Spinal cord (tissue), 9 donors: ENCODE measurements at regions not wholly inside any gene's neighbourhood (a gene's known extent, or its start where the extent isn't known, plus 50 kb on each side); places are given as distances from the start of the nearest gene placed in this dataset.

ENCODE experiments used
- DNase-seq, 6 donors: peaks; one replicate each; pipeline versions ENCODE4 v3.0.0 to v3.0.0-alpha.2; 2013 to 2015; ENCODE audit warnings: low spot score in 6 of 6, low read depth in 4 of 6
- H3K27ac ChIP-seq: one replicate; pipeline ENCODE4 v1.5.1; 2013; ENCODE audit warnings: low read depth, low read length, control low read depth
- H3K27me3 ChIP-seq: one replicate; pipeline ENCODE4 v1.6.1; 2013; ENCODE audit warnings: low read length; ENCODE audit not compliant: control insufficient read depth, insufficient read depth
- H3K36me3 ChIP-seq: one replicate; pipeline ENCODE4 v1.6.1; 2013; ENCODE audit warnings: low read length; ENCODE audit not compliant: control insufficient read depth, insufficient read depth
- H3K4me1 ChIP-seq: one replicate; pipeline ENCODE4 v1.6.1; 2013; ENCODE audit warnings: low read length; ENCODE audit not compliant: control insufficient read depth, insufficient read depth
- H3K4me3 ChIP-seq: one replicate; pipeline ENCODE4 v1.5.1; 2013; ENCODE audit warnings: low read depth, low read length, control low read depth
- H3K9me3 ChIP-seq: one replicate; pipeline ENCODE4 v1.6.1; 2013; ENCODE audit warnings: low read length; ENCODE audit not compliant: control insufficient read depth, insufficient read depth
- WGBS: methylation state at CpG from one replicate; pipeline ENCODE4 v1.1.5; 2013; ENCODE audit warnings: missing lambda C conversion rate; ENCODE audit not compliant: insufficient coverage; 5-methylcytosine and 5-hydroxymethylcytosine counted together
- donor health status: healthy.

GRCh38 chr3:106566277-106566676 lies 697.5 kb upstream of the CBLB start:
- 44% methylated on average over 3 of the region's 4 CpGs for WGBS

GRCh38 chr3:106570426-106570825 lies 701.6 kb upstream of the CBLB start:
- H3K4me3 ChIP-seq: no peak overlapping the region
- no peak for DNase-seq
- peaks cover 1% of the 10 kb centered on the region for H3K9me3 ChIP-seq
- WGBS: no CpG with 5 or more reads among the region's 1 CpG
- no peak overlapping the region for H3K27ac ChIP-seq
- no peaks in the 10 kb centered on the region for H3K36me3 ChIP-seq
- H3K27me3 ChIP-seq: no peaks in the 10 kb centered on the region
- H3K4me1 ChIP-seq: no peaks in the 10 kb centered on the region

More at GRCh38 chr3:106566277-106566676, 697.5 kb upstream of the CBLB start:
- no peak for DNase-seq
- H3K4me3 ChIP-seq: no peak overlapping the region
- no peak overlapping the region for H3K27ac ChIP-seq
- no peaks in the 10 kb centered on the region for H3K36me3 ChIP-seq
- H3K27me3 ChIP-seq: no peaks in the 10 kb centered on the region
- H3K4me1 ChIP-seq: no peaks in the 10 kb centered on the region
- H3K9me3 ChIP-seq: no peaks in the 10 kb centered on the region

GRCh38 chr3:106573605-106574004 lies 704.8 kb upstream of the CBLB start:
- Histone ChIP-seq H3K4me3 (no peak overlapping the region), H3K27ac (no peak overlapping the region), H3K36me3 (no peaks in the 10 kb centered on the region), H3K9me3 (peaks cover 1% of the 10 kb centered on the region), H3K27me3 (no peaks in the 10 kb centered on the region), H3K4me1 (no peaks in the 10 kb centered on the region)
- DNase-seq: no peak
- WGBS: no CpG with 5 or more reads among the region's 3 CpGs

GRCh38 chr3:106575029-106575428 lies 706.2 kb upstream of the CBLB start:
- Histone ChIP-seq H3K27me3 (no peaks in the 10 kb centered on the region), H3K4me1 (no peaks in the 10 kb centered on the region), H3K4me3 (no peak overlapping the region), H3K27ac (no peak overlapping the region), H3K9me3 (peaks cover 1% of the 10 kb centered on the region), H3K36me3 (no peaks in the 10 kb centered on the region)
- no CpG with 5 or more reads among the region's 1 CpG for WGBS
- DNase-seq: no peak

- WGBS: no CpG with 5 or more reads among the region's 1 CpG
- Histone ChIP-seq H3K4me3 (no peak overlapping the region), H3K9me3 (peaks cover 1% of the 10 kb centered on the region), H3K27me3 (no peaks in the 10 kb centered on the region), H3K4me1 (no peaks in the 10 kb centered on the region), H3K36me3 (no peaks in the 10 kb centered on the region), H3K27ac (no peak overlapping the region)
- no peak for DNase-seq
Observed at GRCh38 chr3:106577241-106577640, 708.4 kb upstream of the CBLB start.

GRCh38 chr3:106578911-106579310 lies 710.1 kb upstream of the CBLB start:
- H3K27me3 ChIP-seq: no peaks in the 10 kb centered on the region
- no peaks in the 10 kb centered on the region for H3K4me1 ChIP-seq
- DNase-seq: no peak
- WGBS: no CpG with 5 or more reads among the region's 1 CpG
- H3K27ac ChIP-seq: no peak overlapping the region
- no peaks in the 10 kb centered on the region for H3K36me3 ChIP-seq
- no peaks in the 10 kb centered on the region for H3K9me3 ChIP-seq
- H3K4me3 ChIP-seq: no peak overlapping the region

GRCh38 chr3:106582151-106582550 lies 713.3 kb upstream of the CBLB start:
- Histone ChIP-seq H3K4me3 (no peak overlapping the region), H3K36me3 (no peaks in the 10 kb centered on the region), H3K27ac (no peak overlapping the region), H3K9me3 (no peaks in the 10 kb centered on the region), H3K4me1 (no peaks in the 10 kb centered on the region), H3K27me3 (no peaks in the 10 kb centered on the region)
- no CpG with 5 or more reads among the region's 3 CpGs for WGBS
- no peak for DNase-seq

- H3K27ac ChIP-seq: no peak overlapping the region
- H3K4me1 ChIP-seq: no peaks in the 10 kb centered on the region
- DNase-seq: no peak
- H3K9me3 ChIP-seq: no peaks in the 10 kb centered on the region
- no peaks in the 10 kb centered on the region for H3K36me3 ChIP-seq
- H3K27me3 ChIP-seq: no peaks in the 10 kb centered on the region
- no peak overlapping the region for H3K4me3 ChIP-seq
- 80% methylated on average over 1 of the region's 6 CpGs for WGBS
Observed at GRCh38 chr3:106587551-106587950, 718.7 kb upstream of the CBLB start.

- Histone ChIP-seq H3K27me3 (no peaks in the 10 kb centered on the region), H3K9me3 (no peaks in the 10 kb centered on the region), H3K27ac (no peak overlapping the region), H3K4me1 (no peaks in the 10 kb centered on the region), H3K4me3 (no peak overlapping the region), H3K36me3 (no peaks in the 10 kb centered on the region)
- 100% methylated on average over 1 of the region's 1 CpG for WGBS
- no peak for DNase-seq
Observed at GRCh38 chr3:106588739-106589138, 719.9 kb upstream of the CBLB start.

GRCh38 chr3:106589311-106589942 lies 720.6 kb upstream of the CBLB start:
- Histone ChIP-seq H3K27me3 (no peaks in the 10 kb centered on the region), H3K36me3 (no peaks in the 10 kb centered on the region), H3K27ac (no peak overlapping the region), H3K9me3 (no peaks in the 10 kb centered on the region), H3K4me1 (no peaks in the 10 kb centered on the region), H3K4me3 (no peak overlapping the region)
- 100% methylated on average over 1 of the region's 5 CpGs for WGBS
- no peak for DNase-seq
